Left lobe of liver (tissue), 2 donors: ENCODE measurements at regions not wholly inside any gene's neighbourhood (a gene's known extent, or its start where the extent isn't known, plus 50 kb on each side); places are given as distances from the start of the nearest gene placed in this dataset.
"Not testable (repeated sequence)": the region's sequence is repeated elsewhere in the genome, so short reads cannot be mapped to it uniquely, and the experiment has no call there.

Experiments used
- ATAC-seq: fragments of 200-7000 bp; cut with Tn5 transposase; one replicate; pipeline ENCODE4 v1.9.1; 2020; ENCODE audit warnings: mild to moderate bottlenecking, moderate library complexity
- DNase-seq: peaks from one replicate; pipeline ENCODE4 v3.0.0-alpha.2; 2020; ENCODE audit warnings: low spot score
- donor health status: DM: no; HTN: no; CAD: no; lungs with moderate emphysema.
- donor health status: DM: no; HTN: yes; CAD: no.

DNA sequence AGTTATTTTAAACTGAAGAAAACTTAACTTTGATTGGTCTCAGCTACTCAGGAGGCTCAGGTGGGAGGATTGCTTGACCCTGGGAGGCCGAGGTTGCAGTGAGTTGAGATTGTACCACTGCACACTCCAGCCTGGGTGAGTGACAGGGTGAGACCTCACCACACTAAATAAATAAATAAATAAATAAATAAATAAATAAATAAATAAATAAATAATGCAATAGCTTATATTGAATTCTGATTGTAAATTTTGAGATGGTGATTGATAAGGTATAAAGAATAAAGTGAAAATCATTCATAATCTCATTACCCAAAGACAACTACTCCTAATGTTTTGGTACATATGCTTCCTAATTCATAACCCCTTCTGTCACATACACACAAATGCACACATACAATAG, 58.1 kb downstream of the TUBA3C start:
- ATAC-seq (no peak), DNase-seq (no peak)

DNA sequence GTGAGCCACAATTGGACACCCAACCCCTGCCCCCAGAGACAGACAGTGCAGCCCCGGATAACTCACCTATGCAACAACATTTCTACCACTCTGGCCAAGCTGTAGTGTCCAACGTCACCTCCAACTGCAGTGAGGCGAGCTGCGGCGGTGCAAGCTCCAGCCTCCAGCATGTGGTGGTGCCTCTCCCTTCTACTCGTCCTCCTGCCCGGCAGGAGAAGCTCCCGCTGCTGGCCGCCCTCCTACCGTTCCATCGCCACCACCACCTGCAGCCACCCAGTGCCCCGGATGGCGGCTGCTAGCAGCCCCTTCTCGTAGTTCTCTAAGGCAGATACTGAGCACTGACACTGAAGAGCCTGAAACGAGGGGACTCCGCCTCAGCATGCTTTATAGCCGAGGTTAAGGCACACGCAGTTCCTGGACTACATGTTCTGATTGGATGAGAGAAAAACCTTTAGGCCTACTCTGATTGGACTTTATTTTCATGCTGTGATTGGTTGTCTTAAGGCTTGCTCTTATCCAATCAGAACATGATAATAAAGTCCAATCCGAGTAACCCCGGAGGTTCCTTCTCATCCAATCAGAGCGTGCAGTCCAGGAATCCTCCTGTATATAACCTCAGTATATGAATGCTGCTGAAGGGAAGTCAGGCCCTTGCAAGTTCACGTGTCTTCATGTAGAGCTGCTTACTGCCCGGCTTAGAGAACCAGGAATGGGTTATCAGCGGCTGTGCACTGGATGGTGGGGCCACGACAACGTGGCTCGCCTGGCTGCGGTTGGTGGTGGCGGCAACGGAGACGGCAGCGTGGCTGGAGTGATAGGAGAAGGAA, 63.5 kb downstream of the TUBA3C start:
- DNase-seq (no peak), ATAC-seq (no peak)

GRCh38 chr13:19109225-19109624, 72.4 kb downstream of the TUBA3C start:
- DNase-seq, ATAC-seq: not testable (repeated sequence)

DNA sequence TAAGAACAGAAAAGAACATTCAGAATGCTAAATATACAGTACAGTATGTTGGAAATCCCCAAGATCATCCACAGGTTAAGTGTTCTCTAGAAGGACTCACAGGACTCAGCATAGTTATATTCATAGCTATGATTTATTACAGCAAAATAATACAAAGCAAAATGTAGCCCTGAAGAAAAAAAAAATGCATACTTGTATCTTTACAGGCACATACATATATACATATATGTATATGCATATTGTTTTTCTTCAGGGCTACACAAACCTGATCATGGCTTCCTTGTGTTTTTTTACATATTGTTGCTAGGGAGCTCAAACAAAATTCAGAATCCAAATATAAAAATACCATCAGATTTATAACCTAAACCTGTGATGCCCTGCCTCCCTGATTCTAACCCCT, 78.5 kb downstream of the TUBA3C start:
- DNase-seq, result no peak
- no peak for ATAC-seq

DNA sequence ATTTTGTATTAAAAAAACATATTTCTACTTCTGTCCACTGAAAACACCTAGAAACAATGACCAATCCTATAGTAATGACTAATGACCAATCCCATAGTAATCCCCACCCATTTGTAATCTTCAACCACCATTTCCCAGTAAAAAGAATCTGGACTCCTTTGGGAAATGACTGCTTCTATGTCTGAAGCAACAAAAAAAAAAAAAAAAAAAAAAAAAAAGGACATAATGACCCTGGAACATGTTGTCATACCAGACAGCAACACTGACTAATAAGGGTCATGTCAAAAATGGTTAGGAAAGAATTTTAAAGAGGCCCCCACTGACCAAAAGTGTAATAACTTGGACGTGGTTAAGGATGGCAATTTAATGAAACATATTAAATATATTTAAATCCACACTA, 88.3 kb downstream of the TUBA3C start:
- DNase-seq (no peak), ATAC-seq (no peak)

GRCh38 chr13:19090495-19090894, 91.1 kb downstream of the TUBA3C start:
- DNase-seq, result no peak
- no peak for ATAC-seq

GRCh38 chr13:19089315-19089714, 92.3 kb downstream of the TUBA3C start:
- ATAC-seq, result peak; percentile 54
- DNase-seq, result no peak

DNA sequence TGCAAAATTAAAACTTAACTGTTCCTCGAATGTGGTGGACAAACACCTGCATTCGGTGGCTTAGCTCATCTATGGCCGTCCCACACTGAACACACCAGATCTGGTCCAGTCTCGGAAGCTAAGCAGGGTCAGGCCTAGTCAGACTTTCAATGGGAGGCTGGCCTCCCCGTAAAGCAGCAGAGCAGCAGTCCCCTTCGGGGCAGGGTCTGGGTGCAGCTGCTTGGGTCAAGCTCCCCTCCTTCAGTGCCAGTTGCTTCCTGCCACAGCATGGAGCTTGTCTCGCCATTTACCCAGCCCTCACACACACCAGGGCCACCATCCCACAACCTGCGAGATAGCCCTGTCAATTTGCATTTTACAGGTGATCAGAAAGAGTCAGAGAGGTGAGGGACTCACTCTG, 93.2 kb downstream of the TUBA3C start:
- DNase-seq (no peak), ATAC-seq (no peak)

DNA sequence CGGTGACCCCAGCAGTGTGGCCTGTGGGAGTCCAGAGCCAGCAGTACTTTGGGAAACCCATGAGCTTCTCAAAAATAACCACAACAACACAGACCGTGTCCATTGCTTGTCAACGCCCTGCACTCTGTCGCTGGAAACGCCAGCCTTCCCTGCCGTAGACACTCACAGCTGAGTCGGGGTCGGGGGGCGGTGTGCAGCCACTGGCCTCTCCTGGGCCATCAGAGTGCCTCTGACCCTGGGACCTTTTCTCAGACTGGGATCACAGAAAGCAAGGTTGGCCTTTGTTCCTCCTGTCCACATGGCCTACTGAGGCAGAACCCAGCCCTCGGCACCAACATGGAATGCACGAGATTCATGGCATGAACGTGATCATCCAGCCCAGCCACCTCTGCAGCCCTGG, 95.7 kb downstream of the TUBA3C start:
- DNase-seq (no peak), ATAC-seq (no peak)

DNA sequence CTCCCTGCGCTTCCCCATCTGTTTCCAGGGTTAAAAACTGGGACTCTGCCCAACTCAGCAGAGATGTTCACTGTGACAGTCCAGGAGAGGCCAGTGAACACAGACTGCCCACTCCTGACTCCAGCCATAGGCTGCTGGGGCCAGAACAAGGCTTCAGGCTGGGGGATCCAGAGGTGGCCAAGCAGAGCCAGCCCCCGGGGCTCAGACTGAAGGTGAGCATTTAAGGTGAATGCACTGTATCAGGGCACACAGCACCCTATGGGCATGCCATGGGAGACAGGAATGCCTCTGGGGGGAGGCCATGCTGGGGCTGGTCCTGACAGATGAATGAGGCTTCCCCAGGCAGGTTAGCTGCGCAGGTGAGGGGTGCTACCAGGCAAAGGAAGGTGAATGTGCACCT, 96.4 kb downstream of the TUBA3C start:
- ATAC-seq, result no peak
- DNase-seq, result no peak

DNA sequence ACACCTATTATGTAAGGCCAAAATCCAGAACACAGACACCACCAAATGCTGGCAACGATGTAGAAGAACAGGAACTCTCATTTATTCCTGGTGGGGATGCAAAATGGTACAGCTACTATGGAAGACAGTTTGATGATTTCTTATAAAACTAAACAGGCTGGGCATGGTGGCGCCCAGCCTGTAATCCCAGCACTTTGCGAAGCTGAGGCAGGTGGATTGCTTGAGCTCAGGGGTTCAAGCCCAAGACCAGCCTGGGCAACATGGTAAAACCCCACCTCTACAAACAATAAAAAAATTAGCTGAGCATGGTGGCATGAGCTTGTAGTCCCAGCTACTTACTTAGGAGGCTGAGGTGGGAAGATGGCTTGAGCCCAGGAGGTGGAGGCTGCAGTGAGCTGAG, 98.3 kb downstream of the TUBA3C start:
- ATAC-seq, result no peak
- DNase-seq, result no peak

DNA sequence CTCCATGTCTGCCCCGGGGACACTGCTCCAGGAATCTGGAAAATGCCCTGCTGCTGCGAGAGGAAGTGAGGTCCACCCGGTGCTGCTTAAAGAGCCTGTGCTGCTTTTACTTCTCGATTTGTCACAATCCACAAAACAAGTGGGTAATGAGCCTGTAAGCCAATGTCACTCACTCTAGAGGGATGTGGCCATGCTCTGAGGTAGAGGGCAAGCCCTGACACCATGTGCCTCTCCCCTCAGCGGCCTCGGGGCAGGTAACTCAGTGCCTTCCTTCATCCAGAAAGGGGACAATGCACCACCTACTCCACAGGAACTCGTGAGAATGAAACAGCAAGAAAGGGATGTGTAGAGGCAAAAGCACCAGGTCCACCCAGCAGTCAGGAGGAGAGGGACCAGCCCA, 106.2 kb downstream of the TUBA3C start:
- DNase-seq (no peak), ATAC-seq (no peak)

GRCh38 chr13:19074519-19074918, 107.1 kb downstream of the TUBA3C start:
- ATAC-seq, result no peak
- no peak for DNase-seq

DNA sequence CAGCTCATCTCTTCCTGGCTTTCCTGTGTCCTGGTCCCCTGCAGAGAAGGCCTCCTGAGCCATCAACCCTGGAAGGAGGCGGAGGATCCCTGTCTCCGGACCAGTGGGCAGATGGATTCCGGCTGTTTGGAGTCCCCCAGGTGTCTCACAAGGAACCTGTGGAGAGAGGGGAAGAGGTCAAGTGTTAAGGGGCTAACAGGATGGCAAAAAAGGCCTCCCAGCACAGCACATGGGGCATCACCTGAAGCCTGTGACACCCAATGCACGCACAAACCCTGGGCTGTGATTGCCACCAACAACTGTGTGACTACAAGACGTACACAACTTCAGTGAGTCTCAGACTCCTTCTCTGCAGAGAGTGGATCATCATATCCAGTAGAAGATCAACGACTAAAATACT, 107.5 kb downstream of the TUBA3C start:
- not testable (repeated sequence) for DNase-seq, ATAC-seq

GRCh38 chr13:19072956-19073706, 108.5 kb downstream of the TUBA3C start:
- ATAC-seq, DNase-seq: not testable (repeated sequence)

DNA sequence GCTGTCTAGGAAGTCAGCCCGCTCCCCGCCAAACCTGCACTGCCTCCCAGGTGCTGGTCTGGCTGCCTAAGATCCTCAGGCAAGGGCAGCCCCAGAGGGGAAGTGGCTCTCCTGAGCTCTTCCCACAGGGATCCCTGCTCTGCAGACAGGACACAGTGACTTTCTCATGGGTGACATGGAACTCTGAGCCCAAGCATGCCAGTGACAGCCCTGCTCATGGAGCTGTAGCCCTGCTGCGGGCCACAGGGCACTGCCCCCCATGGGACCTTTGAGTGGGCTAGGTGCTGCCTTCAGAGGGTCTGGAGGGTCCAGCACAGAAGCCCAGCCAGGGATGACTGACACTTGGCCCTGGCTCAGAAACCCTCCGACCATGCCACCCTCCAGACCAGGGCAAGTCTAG, 109.1 kb downstream of the TUBA3C start:
- no peak for ATAC-seq
- DNase-seq, result no peak

GRCh38 chr13:19071161-19071936, 110.3 kb downstream of the TUBA3C start:
- DNase-seq (no peak), ATAC-seq (no peak)

DNA sequence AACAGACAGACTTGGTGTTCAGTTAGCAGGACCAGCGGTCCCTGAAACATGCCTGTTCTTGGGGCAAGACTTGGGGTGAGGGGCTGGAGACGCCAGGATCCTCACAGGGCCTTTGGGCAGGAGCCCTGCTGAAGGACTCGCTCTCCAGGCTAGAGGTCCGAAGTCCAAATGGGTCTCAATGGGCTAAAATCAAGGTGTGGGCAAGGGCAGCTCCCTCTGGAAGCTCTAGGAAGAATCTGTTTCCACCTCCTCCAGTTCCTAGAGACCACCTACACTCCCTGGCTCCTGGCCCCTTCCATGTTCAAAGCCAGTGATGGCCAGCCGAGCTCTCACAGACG, 111.3 kb downstream of the TUBA3C start:
- no peak for ATAC-seq

DNA sequence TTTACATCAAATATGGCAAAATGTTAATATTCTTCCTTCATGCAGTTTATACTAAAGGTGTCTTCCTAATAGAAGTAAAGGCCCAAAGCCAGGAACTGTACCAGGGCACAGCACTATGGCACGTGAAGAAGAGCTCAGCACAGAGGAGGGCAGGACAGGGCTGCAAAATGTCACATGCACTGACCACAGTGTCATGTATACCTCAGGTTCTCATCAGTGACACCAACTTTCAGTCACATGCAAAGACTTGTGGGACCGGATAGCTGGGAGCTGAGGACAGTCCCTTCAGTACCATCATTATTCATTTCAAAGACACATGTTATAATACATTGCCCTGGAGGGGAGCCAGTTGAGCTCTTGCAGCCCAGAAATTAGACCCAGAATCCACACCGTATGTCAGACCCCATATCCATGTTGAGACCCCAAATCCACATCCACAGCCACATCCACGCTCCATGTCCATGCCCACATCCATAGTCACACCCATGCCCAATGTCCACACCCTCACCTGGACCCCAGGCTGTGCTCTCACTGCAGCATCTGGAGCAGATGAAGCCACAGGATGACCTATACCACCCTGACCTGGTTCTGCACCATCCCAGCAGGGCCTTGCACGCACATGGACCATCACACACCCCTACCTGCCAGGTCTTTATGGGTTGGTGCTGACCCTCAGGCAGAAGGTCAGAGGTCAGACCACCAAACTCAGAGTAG, 111.8 kb downstream of the TUBA3C start:
- no peak for ATAC-seq
- DNase-seq, result no peak

More for the DNA sequence above, 111.3 kb downstream of the TUBA3C start:
- DNase-seq, result no peak

- DNase-seq, result no peak
Observed at GRCh38 chr13:19068691-19069090, 112.9 kb downstream of the TUBA3C start.

GRCh38 chr13:19067767-19068166, 113.9 kb downstream of the TUBA3C start:
- no peak for DNase-seq
- ATAC-seq, result no peak

More at GRCh38 chr13:19068691-19069090, 112.9 kb downstream of the TUBA3C start:
- ATAC-seq, result no peak
